ENCODE measurements at regions not wholly inside any gene's neighbourhood (a gene's known extent, or its start where the extent isn't known, plus 50 kb on each side); places are given as distances from the start of the nearest gene placed in this dataset.
A peak's percentile ranks its signal among the peaks of the same experiment; 100 is the strongest.

GRCh38 chr15:85847031-85847430 lies 52.3 kb upstream of the KLHL25 start:
- ChIA-PET POLR2A (no interaction called here), CTCF (interaction anchor here (0.7 kb wide), 1 partner anchor 117 kb away, joined by 3 read pairs; no protein-coding TSS in a partner anchor)
- TF ChIP-seq LEF1 (IDR thresholded peaks at IDR 0.05; ENCODE audit: borderline replicate concordance) (no peak), HDGF (IDR thresholded peaks at IDR 0.05; ENCODE audit: borderline replicate concordance) (no peak), CTBP1 (IDR thresholded peaks at IDR 0.05; ENCODE audit: borderline replicate concordance) (no peak), ARNT (IDR thresholded peaks at IDR 0.05) (no peak), ELF4 (IDR thresholded peaks at IDR 0.05) (no peak), NFRKB (IDR thresholded peaks at IDR 0.05) (no peak), TARDBP (IDR thresholded peaks at IDR 0.05) (no peak), SUZ12 (IDR thresholded peaks at IDR 0.05) (no peak), FOXA1 (IDR thresholded peaks at IDR 0.05) (no peak)
- no peak for DNase-seq (ENCODE audit: extremely low spot score)

GRCh38 chr15:85849946-85850345 lies 55.2 kb upstream of the KLHL25 start:
- ChIA-PET CTCF (no interaction called here), POLR2A (no interaction called here)
- TF ChIP-seq, protein P1, sequence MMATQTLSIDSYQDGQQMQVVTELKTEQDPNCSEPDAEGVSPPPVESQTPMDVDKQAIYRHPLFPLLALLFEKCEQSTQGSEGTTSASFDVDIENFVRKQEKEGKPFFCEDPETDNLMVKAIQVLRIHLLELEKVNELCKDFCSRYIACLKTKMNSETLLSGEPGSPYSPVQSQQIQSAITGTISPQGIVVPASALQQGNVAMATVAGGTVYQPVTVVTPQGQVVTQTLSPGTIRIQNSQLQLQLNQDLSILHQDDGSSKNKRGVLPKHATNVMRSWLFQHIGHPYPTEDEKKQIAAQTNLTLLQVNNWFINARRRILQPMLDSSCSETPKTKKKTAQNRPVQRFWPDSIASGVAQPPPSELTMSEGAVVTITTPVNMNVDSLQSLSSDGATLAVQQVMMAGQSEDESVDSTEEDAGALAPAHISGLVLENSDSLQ (IDR thresholded peaks at IDR 0.05) = no peak
- TF ChIP-seq CTBP1 (IDR thresholded peaks at IDR 0.05; ENCODE audit: borderline replicate concordance) (no peak), NFRKB (IDR thresholded peaks at IDR 0.05) (no peak), FOXK2 (IDR thresholded peaks at IDR 0.05) (no peak), SP1 (IDR thresholded peaks at IDR 0.05) (no peak), ELF4 (IDR thresholded peaks at IDR 0.05) (no peak), BHLHE40 (IDR thresholded peaks at IDR 0.05; ENCODE audit: borderline replicate concordance) (no peak), LEF1 (IDR thresholded peaks at IDR 0.05; ENCODE audit: borderline replicate concordance) (no peak), HDGF (IDR thresholded peaks at IDR 0.05; ENCODE audit: borderline replicate concordance) (no peak), L3MBTL2 (conservative IDR thresholded peaks at IDR 0.05) (no peak), SUZ12 (IDR thresholded peaks at IDR 0.05) (no peak)
- no peak for DNase-seq (ENCODE audit: extremely low spot score)

GRCh38 chr15:85852969-85853368 lies 58.2 kb upstream of the KLHL25 start:
- POLR2A ChIA-PET = no interaction called here
- TF ChIP-seq LEF1 (IDR thresholded peaks at IDR 0.05; ENCODE audit: borderline replicate concordance) (no peak), FOXA1 (IDR thresholded peaks at IDR 0.05) (no peak), NFRKB (IDR thresholded peaks at IDR 0.05) (no peak), CTBP1 (IDR thresholded peaks at IDR 0.05; ENCODE audit: borderline replicate concordance) (no peak), SUZ12 (IDR thresholded peaks at IDR 0.05) (no peak), ELF4 (IDR thresholded peaks at IDR 0.05) (no peak), HDGF (IDR thresholded peaks at IDR 0.05; ENCODE audit: borderline replicate concordance) (no peak), BHLHE40 (IDR thresholded peaks at IDR 0.05; ENCODE audit: borderline replicate concordance) (no peak), FOXM1 (IDR thresholded peaks at IDR 0.05; ENCODE audit: borderline replicate concordance) (no peak), ZNF384 (IDR thresholded peaks at IDR 0.05) (no peak), FOXK2 (IDR thresholded peaks at IDR 0.05) (no peak), ARNT (IDR thresholded peaks at IDR 0.05) (no peak), L3MBTL2 (conservative IDR thresholded peaks at IDR 0.05) (no peak), SP1 (IDR thresholded peaks at IDR 0.05) (no peak), TARDBP (IDR thresholded peaks at IDR 0.05) (no peak)
- TF ChIP-seq, protein P1 (IDR thresholded peaks at IDR 0.05) = no peak
- no peak for DNase-seq (ENCODE audit: extremely low spot score)
- CTCF ChIA-PET = interaction anchor here (1.5 kb wide), 2 partner anchors 13 to 123 kb away, joined by 3 to 7 read pairs; no protein-coding TSS in a partner anchor

GRCh38 chr15:85854345-85855097 lies 59.8 kb upstream of the KLHL25 start:
- peak; percentile 76 for DNase-seq (ENCODE audit: extremely low spot score)
- ChIA-PET CTCF (interaction anchor here (0.6 to 1.5 kb wide), 14 partner anchors 11 to 799 kb away, joined by 3 to 7 read pairs (median 4); no protein-coding TSS in a partner anchor), POLR2A (no interaction called here)
- TF ChIP-seq, protein P1 (IDR thresholded peaks at IDR 0.05) = peak; percentile 96
- TF ChIP-seq TARDBP (IDR thresholded peaks at IDR 0.05) = no peak

GRCh38 chr15:85858586-85859375 lies 64.1 kb upstream of the KLHL25 start:
- DNase-seq (ENCODE audit: extremely low spot score) = peak; percentile 84
- TF ChIP-seq L3MBTL2 (conservative IDR thresholded peaks at IDR 0.05) = no peak
- ChIA-PET CTCF (interaction anchor here (0.6 to 1.9 kb wide), 9 partner anchors 14 to 1363 kb away, joined by 3 to 8 read pairs (median 3); no protein-coding TSS in a partner anchor), POLR2A (no interaction called here)

- DNase-seq (ENCODE audit: extremely low spot score) = no peak
- ChIA-PET CTCF (interaction anchor here (0.5 to 1.9 kb wide), 6 partner anchors 15 to 884 kb away, joined by 3 to 12 read pairs (median 4); no protein-coding TSS in a partner anchor), POLR2A (no interaction called here)
- no peak for TF ChIP-seq HDGF (IDR thresholded peaks at IDR 0.05; ENCODE audit: borderline replicate concordance)
- no peak for TF ChIP-seq ARNT (IDR thresholded peaks at IDR 0.05)
- TF ChIP-seq ELF4 (IDR thresholded peaks at IDR 0.05) = no peak
- TF ChIP-seq TARDBP (IDR thresholded peaks at IDR 0.05) = no peak
Observed at GRCh38 chr15:85859671-85860070, 64.9 kb upstream of the KLHL25 start.

Measured in HEK293T (cell line).